ENCODE measurements at regions not wholly inside any gene's neighbourhood (a gene's known extent, or its start where the extent isn't known, plus 50 kb on each side); places are given as distances from the start of the nearest gene placed in this dataset.

DNA sequence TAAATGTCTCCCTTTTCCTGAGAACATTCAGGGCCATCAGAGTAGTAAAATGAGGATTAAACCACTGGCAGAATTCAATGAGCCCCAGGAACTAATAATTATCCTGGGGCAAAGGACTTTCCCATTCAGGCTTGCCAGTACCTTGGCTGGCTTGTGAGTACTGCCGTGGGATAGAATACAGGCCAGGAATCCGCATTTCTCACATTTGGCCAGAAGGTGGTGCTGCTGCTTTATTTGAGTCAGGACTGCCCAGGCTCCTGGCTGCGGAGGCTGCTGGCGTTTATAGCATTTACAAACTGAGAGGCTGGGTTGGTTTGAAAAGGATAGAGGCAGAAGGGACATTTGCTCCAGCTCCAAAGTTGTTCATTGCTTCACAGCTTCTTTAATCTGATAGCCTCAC is 91.4 kb downstream of the RTL9 start:
- 0 to 2% (median 1%) methylated on average over 4 of the region's 4 CpGs; no CpG with 5 or more reads in 1 of the 4 donors for WGBS, 4 donors
- intact Hi-C loops (cut with DNase I), result loop anchor here (2.0 to 10.0 kb wide), 2 partner anchors 395 to 399 kb away; no protein-coding TSS in a partner anchor
- H3K4me3 ChIP-seq, result no peak overlapping the region
- H3K27me3 ChIP-seq, result peaks cover 51% of the 10 kb centered on the region
- no peaks in the 10 kb centered on the region for H3K4me1 ChIP-seq (replicated peaks in 1 of 2)
- H3K36me3 ChIP-seq (replicated peaks in 1 of 2), result no peaks in the 10 kb centered on the region
- no peak overlapping the region for H3K27ac ChIP-seq
- H3K9me3 ChIP-seq (replicated peaks in 1 of 3), result no peaks in the 10 kb centered on the region
- no peak for TF ChIP-seq POLR2A (IDR thresholded peaks at IDR 0.05)
- TF ChIP-seq, protein P1, sequence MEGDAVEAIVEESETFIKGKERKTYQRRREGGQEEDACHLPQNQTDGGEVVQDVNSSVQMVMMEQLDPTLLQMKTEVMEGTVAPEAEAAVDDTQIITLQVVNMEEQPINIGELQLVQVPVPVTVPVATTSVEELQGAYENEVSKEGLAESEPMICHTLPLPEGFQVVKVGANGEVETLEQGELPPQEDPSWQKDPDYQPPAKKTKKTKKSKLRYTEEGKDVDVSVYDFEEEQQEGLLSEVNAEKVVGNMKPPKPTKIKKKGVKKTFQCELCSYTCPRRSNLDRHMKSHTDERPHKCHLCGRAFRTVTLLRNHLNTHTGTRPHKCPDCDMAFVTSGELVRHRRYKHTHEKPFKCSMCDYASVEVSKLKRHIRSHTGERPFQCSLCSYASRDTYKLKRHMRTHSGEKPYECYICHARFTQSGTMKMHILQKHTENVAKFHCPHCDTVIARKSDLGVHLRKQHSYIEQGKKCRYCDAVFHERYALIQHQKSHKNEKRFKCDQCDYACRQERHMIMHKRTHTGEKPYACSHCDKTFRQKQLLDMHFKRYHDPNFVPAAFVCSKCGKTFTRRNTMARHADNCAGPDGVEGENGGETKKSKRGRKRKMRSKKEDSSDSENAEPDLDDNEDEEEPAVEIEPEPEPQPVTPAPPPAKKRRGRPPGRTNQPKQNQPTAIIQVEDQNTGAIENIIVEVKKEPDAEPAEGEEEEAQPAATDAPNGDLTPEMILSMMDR (IDR thresholded peaks at IDR 0.05), result peak; percentile 55 to 81 (median 64)
- peak; percentile 71 to 90 (median 80) for DNase-seq

DNA sequence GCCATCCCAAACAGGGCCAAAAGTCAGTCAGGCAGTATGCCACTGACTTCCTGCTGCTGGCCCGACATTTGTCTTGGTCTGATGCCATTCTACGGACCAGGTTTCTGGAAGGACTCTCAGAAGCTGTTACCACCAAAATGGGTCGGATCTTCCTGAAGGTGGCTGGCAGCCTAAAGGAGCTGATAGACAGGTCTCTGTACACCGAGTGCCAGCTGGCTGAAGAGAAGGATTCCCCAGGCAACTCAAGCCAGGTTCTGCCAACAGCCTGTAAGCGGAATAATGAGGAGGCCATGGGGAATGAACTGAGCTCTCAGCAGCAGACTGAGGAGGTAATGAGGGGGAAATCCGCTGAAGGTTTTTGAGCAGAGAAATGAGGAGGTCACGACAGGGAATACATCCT is 95.7 kb downstream of the RTL9 start:
- Histone ChIP-seq H3K9me3 (replicated peaks in 1 of 3) (no peaks in the 10 kb centered on the region), H3K4me1 (replicated peaks in 1 of 2) (no peaks in the 10 kb centered on the region), H3K27me3 (peaks cover 41% of the 10 kb centered on the region), H3K36me3 (replicated peaks in 1 of 2) (no peaks in the 10 kb centered on the region), H3K4me3 (no peak overlapping the region), H3K27ac (no peak overlapping the region)
- 61 to 86% (median 74%) methylated on average over 3 to 7 of the region's 7 CpGs for whole genome bisulfite sequencing, 4 donors
- DNase-seq, result no peak
- TF ChIP-seq POLR2A (IDR thresholded peaks at IDR 0.05), result no peak
- TF ChIP-seq, protein P1 (IDR thresholded peaks at IDR 0.05), result no peak
- intact Hi-C loops (cut with DNase I), result loop anchor here in 1 of 2 donors (10.0 kb wide), 1 partner anchor 390 kb away; no protein-coding TSS in a partner anchor

DNA sequence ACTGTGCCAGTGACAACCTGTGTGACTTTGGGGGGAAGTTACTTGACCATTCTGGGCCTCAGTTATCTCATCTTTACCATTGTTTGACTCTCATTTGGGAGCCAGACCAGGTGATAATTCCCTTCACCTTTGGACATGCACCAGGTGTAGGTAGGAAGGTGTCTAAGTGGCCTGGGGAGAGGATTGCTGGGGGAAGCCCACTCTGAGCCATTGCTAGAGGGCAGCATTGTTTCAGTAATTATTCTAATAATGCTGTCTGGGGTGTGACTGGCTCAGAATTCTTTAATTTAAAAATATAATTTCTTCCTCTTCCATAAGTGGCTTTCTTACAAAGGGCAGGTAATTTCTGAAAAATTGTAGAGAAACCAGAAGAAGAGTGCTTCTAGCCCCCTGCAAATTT is 104.3 kb downstream of the RTL9 start:
- Histone ChIP-seq H3K4me3 (no peak overlapping the region), H3K36me3 (replicated peaks in 1 of 2) (no peaks in the 10 kb centered on the region), H3K9me3 (replicated peaks in 1 of 3) (no peaks in the 10 kb centered on the region), H3K27me3 (peaks cover 3% of the 10 kb centered on the region), H3K4me1 (replicated peaks in 1 of 2) (no peaks in the 10 kb centered on the region), H3K27ac (no peak overlapping the region)
- intact Hi-C loops (cut with DNase I), result no loop called here
- TF ChIP-seq POLR2A (IDR thresholded peaks at IDR 0.05), result no peak
- TF ChIP-seq, protein P1 (IDR thresholded peaks at IDR 0.05), result no peak
- DNase-seq, result no peak

DNA sequence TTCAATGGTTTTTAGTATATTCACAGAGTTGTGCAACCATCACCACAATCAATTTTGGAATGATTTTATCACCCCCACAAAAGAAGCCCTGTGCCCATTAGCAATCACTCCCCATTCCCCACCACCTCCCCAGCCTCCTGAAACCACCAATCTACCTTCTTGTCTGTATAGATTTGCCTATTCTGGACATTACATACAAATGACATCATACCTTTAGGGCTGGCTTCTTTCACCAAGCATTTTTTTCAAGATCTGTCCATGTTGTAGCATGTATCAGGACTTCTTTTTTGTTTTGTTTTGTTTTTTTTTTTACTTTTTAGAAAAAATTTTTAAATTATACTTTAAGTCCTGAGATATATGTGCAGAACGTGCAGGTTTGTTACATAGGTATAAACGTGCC is 108.1 kb downstream of the RTL9 start:
- Histone ChIP-seq H3K27ac (no peak overlapping the region), H3K9me3 (replicated peaks in 1 of 3) (no peaks in the 10 kb centered on the region), H3K36me3 (replicated peaks in 1 of 2) (no peaks in the 10 kb centered on the region), H3K4me1 (replicated peaks in 1 of 2) (no peaks in the 10 kb centered on the region), H3K4me3 (no peak overlapping the region), H3K27me3 (peaks cover 13% of the 10 kb centered on the region)
- WGBS, 4 donors, result 62 to 86% (median 75%) methylated on average over 2 of the region's 2 CpGs
- TF ChIP-seq POLR2A (IDR thresholded peaks at IDR 0.05), result no peak
- TF ChIP-seq, protein P1 (IDR thresholded peaks at IDR 0.05), result no peak
- no peak for DNase-seq
- intact Hi-C loops (cut with DNase I), result no loop called here

Measured in adrenal gland (tissue), 9 donors.